HepG2 (cell line): ENCODE measurements at regions not wholly inside any gene's neighbourhood (a gene's known extent, or its start where the extent isn't known, plus 50 kb on each side); places are given as distances from the start of the nearest gene placed in this dataset.

Source experiments
- CTCF ChIP-seq: sonication (generic); formaldehyde crosslinking; IDR thresholded peaks from 2 replicates; pipeline ENCODE4 v1.5.0; 2020; ENCODE audit warnings: mild to moderate bottlenecking, missing genetic modification reagents, moderate library complexity
- EP300 ChIP-seq, 3 experiments: sonication (generic) in 1 of 3; formaldehyde crosslinking in 1 of 3; IDR thresholded peaks; 2 replicates each; pipeline versions ENCODE4 v1.5.1 to v1.6.1; 2011 to 2020; ENCODE audit warnings: low read depth in 2 of 3, low read length in 2 of 3, borderline replicate concordance in 1 of 3, improper control_type of control experiment in 1 of 3, mild to moderate bottlenecking in 1 of 3, missing genetic modification reagents in 1 of 3, moderate library complexity in 1 of 3
- SOX6 ChIP-seq, 2 experiments: fragments of 450-650 bp in 1 of 2; sonication (generic) in 1 of 2; formaldehyde crosslinking in 1 of 2; IDR thresholded peaks; 2 replicates each; pipeline versions ENCODE4 v1.4.0 to v1.6.1; 2017 to 2020; ENCODE audit warnings: antibody characterized with exemption in 1 of 2, mild to moderate bottlenecking in 1 of 2, missing genetic modification reagents in 1 of 2

GRCh38 chr2:164187121-164187520, 434.2 kb downstream of the GRB14 start:
- no peak for TF ChIP-seq EP300 (IDR thresholded peaks at IDR 0.05; ENCODE audit: low read depth in 2 of 2, low read length in 2 of 2)
- TF ChIP-seq EP300 (CRISPR knock-in tag; IDR thresholded peaks at IDR 0.05; ENCODE audit: borderline replicate concordance), result no peak
- TF ChIP-seq CTCF (CRISPR knock-in tag), result no peak
- TF ChIP-seq SOX6 (IDR thresholded peaks at IDR 0.05), result no peak
- TF ChIP-seq SOX6 (CRISPR knock-in tag; IDR thresholded peaks at IDR 0.05), result no peak
